ENCODE measurements at regions not wholly inside any gene's neighbourhood (a gene's known extent, or its start where the extent isn't known, plus 50 kb on each side); places are given as distances from the start of the nearest gene placed in this dataset.

GRCh38 chr10:81386817-81387216, 488.2 kb upstream of the NRG3 start (continued):
- no peak for TF ChIP-seq CUX1 (IDR thresholded peaks at IDR 0.05; ENCODE audit: insufficient replicate concordance, low read depth, low read length)
- no peak for TF ChIP-seq IRF4 (IDR thresholded peaks at IDR 0.05; ENCODE audit: low read depth, low read length)

DNA sequence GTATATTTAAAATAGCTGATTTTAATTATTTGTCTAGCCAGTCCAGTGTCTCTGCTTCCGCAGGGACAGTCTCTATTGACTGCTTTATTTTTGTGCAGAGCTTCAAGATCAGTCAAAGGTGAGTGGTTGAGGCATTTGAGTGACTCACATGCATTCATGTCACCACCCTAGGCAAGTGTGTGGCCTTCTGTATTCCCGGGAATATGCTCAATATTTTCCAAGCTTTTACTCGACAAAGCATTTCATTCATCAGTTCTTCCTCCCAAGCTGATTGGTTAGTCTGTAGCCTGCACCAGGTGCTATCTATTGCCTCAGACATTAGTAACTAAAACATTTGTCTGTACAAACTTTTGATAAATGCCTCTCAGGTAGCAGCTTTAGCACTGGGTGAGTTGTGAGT, 471.5 kb upstream of the NRG3 start:
- Histone ChIP-seq H3K9me3 (replicated peaks; ENCODE audit: control insufficient read depth, insufficient read depth, low read length) (no peaks in the 10 kb centered on the region), H3K36me3 (ENCODE audit: control insufficient read depth in 2 of 2, insufficient read depth in 2 of 2, low read length in 1 of 2) (no peaks in the 10 kb centered on the region), H3K4me2 (ENCODE audit: control insufficient read depth, insufficient read depth) (no peak overlapping the region), H3K27me3 (replicated peaks in 1 of 2; ENCODE audit: control insufficient read depth in 2 of 2, insufficient read depth in 2 of 2, low read length in 1 of 2) (no peaks in the 10 kb centered on the region), H3K4me1 (ENCODE audit: control insufficient read depth, insufficient read depth, low read length) (no peaks in the 10 kb centered on the region), H2AFZ (ENCODE audit: control insufficient read depth, low read depth, low read length) (no peak overlapping the region), H3K79me2 (ENCODE audit: control insufficient read depth, insufficient read depth, low read length) (no peaks in the 10 kb centered on the region), H3K27ac (ENCODE audit: control insufficient read depth, insufficient read depth) (no peak overlapping the region), H3K9ac (ENCODE audit: control insufficient read depth, insufficient read depth, low read length) (no peak overlapping the region), H3K4me3 (no peak overlapping the region), H4K20me1 (ENCODE audit: control insufficient read depth, insufficient read depth) (no peaks in the 10 kb centered on the region)
- ChIA-PET RAD21 (ENCODE audit: unreplicated experiment) (no interaction called here), SMC1A (ENCODE audit: uncharacterized antibody, unreplicated experiment) (no interaction called here), POLR2A (no interaction called here), CTCF (no interaction called here)
- FAIRE-seq: no peak
- DNase-seq (ENCODE audit: low read depth, low spot score): no peak
- intact Hi-C loops (cut with micrococcal nuclease; ENCODE audit: unreplicated experiment): no loop called here
- no peak for ATAC-seq
- WGBS (ENCODE audit: insufficient coverage, insufficient replicate concordance, low lambda C conversion rate, missing lambda C conversion rate): 10% methylated on average over 3 of the region's 3 CpGs
- in situ Hi-C loops (cut with MboI): no loop called here
- no TSS peak for BruUV-seq (replicated peaks)
- TF ChIP-seq RCOR1 (conservative IDR thresholded peaks at IDR 0.05; ENCODE audit: low read depth, low read length) (no peak), SP1 (IDR thresholded peaks at IDR 0.05; ENCODE audit: low read depth, low read length) (no peak), CEBPZ (IDR thresholded peaks at IDR 0.05; ENCODE audit: low read depth, low read length) (no peak), NRF1 (conservative IDR thresholded peaks at IDR 0.05; ENCODE audit: low read depth, low read length) (no peak), ZNF592 (IDR thresholded peaks at IDR 0.05) (no peak), YBX1 (IDR thresholded peaks at IDR 0.05) (no peak), HSF1 (IDR thresholded peaks at IDR 0.05; ENCODE audit: low read depth, low read length) (no peak)
